ENCODE measurements at regions not wholly inside any gene's neighbourhood (a gene's known extent, or its start where the extent isn't known, plus 50 kb on each side); places are given as distances from the start of the nearest gene placed in this dataset.

DNA sequence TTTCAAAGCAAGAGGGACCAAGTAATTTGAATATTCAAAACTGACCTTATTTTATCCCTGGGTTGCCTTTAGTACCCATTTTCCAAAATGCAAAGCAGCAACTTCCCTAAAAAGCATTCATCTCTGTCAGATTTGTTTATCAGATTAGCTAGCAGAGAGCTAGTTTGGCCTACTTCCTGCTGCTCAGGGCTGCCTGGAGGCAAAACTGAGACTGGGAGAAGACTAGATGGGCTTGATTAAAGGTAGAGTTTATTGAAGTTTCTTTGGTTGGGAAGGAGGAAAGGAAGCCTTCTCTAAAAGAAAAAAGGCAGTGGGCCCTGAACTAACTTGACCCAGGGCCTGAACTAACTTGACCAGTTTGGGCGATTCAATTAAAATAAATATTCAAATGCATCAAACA is 426.1 kb upstream of the FAM98A start:
- no peaks in the 10 kb centered on the region for H3K36me3 ChIP-seq (ENCODE audit: insufficient read depth, low read length)
- no peaks in the 10 kb centered on the region for H3K9me3 ChIP-seq (ENCODE audit: control insufficient read depth in 1 of 2, low read length in 2 of 2)
- Mint-ChIP-seq H3K9me3 (peaks cover 0 to 2% (median 0%) of the 10 kb centered on the region in 8 donors), H3K4me3 (no peak overlapping the region), H3K4me1 (no peaks in the 10 kb centered on the region), H3K27me3 (no peaks in the 10 kb centered on the region), H3K36me3 (no peaks in the 10 kb centered on the region), H3K27ac (no peak overlapping the region)
- no peaks in the 10 kb centered on the region for H3K4me1 ChIP-seq (ENCODE audit: insufficient read depth, low read length)
- no peaks in the 10 kb centered on the region for H3K27me3 ChIP-seq (ENCODE audit: insufficient read depth, low read length)
- H3K27ac ChIP-seq (ENCODE audit: low read depth, low read length) = no peak overlapping the region
- DNase-seq = no peak
- no peak overlapping the region for H3K4me3 ChIP-seq (ENCODE audit: low read length in 2 of 2)
- intact Hi-C loops (cut with micrococcal nuclease) = no loop called here
- CTCF ChIA-PET (ENCODE audit: partially characterized antibody) = no interaction called here
- POLR2A ChIA-PET (ENCODE audit: partially characterized antibody) = no interaction called here

DNA sequence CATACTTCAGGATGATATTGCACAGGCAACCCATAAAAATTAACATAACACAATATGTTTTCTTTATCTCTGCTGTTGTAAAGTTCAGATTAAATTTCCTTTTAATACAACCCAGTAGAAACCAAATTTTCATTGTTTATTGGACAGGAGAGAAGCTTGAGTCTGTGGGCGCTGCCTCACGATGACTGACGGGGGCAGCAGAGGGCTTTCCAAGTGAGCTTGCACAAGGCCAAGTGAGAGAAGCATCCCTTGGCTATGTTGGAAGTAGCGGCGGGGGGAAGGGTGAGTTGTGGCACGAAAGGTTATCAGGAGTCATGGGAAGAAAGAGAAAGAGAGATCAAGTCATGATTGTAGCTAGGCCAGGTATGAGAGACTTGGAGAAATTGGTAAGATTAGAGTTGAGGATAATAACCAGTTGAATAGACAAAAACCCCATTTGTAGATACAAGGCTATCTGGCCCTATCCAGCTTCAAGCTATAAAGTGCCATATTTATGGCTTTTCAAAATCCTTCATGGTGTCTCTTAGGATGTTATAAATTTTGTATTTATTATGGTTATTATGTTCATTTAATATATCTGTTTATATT is 413.7 kb upstream of the FAM98A start:
- H3K36me3 Mint-ChIP-seq = no peaks in the 10 kb centered on the region
- H3K27ac ChIP-seq (ENCODE audit: low read depth, low read length) = no peak overlapping the region
- no peak overlapping the region for H3K4me3 Mint-ChIP-seq
- H3K27me3 Mint-ChIP-seq = peaks cover 0 to 4% of the 10 kb centered on the region in 2 donors
- CTCF ChIA-PET (ENCODE audit: partially characterized antibody) = no interaction called here
- H3K9me3 ChIP-seq (ENCODE audit: control insufficient read depth in 1 of 2, low read length in 2 of 2) = no peaks in the 10 kb centered on the region
- no peaks in the 10 kb centered on the region for H3K27me3 ChIP-seq (ENCODE audit: insufficient read depth, low read length)
- H3K36me3 ChIP-seq (ENCODE audit: insufficient read depth, low read length) = no peaks in the 10 kb centered on the region
- no peaks in the 10 kb centered on the region for H3K4me1 Mint-ChIP-seq
- no peak overlapping the region for H3K4me3 ChIP-seq (ENCODE audit: low read length in 2 of 2)
- DNase-seq = no peak
- H3K4me1 ChIP-seq (ENCODE audit: insufficient read depth, low read length) = no peaks in the 10 kb centered on the region
- no peak overlapping the region for H3K27ac Mint-ChIP-seq
- H3K9me3 Mint-ChIP-seq = peaks cover 0 to 12% (median 5%) of the 10 kb centered on the region in 8 donors
- intact Hi-C loops (cut with micrococcal nuclease) = no loop called here
- POLR2A ChIA-PET (ENCODE audit: partially characterized antibody) = no interaction called here

DNA sequence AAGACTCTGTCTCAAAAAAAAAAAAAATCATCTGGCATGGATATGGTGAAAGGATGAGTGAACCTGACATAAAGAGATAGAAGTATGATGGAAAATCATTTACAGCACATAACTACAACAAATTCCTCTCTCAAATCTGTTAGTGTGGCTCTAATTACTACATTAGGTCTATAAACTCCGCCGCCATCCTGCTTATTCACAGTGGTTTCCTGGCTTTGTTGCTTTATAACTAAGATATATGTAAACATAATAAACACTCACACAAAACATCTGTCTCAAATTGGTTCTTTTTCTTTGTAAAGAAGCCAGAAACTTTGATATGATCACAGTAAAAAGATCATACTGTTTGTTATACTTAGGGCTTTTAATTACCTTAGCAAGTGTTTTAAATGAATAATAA is 412.6 kb upstream of the FAM98A start:
- Histone ChIP-seq H3K36me3 (ENCODE audit: insufficient read depth, low read length) (no peaks in the 10 kb centered on the region), H3K9me3 (ENCODE audit: control insufficient read depth in 1 of 2, low read length in 2 of 2) (no peaks in the 10 kb centered on the region), H3K4me3 (ENCODE audit: low read length in 2 of 2) (no peak overlapping the region), H3K4me1 (ENCODE audit: insufficient read depth, low read length) (no peaks in the 10 kb centered on the region), H3K27ac (ENCODE audit: low read depth, low read length) (no peak overlapping the region), H3K27me3 (ENCODE audit: insufficient read depth, low read length) (no peaks in the 10 kb centered on the region)
- H3K27ac Mint-ChIP-seq = no peak overlapping the region
- intact Hi-C loops (cut with micrococcal nuclease) = no loop called here
- ChIA-PET POLR2A (ENCODE audit: partially characterized antibody) (no interaction called here), CTCF (ENCODE audit: partially characterized antibody) (no interaction called here)
- no peak for DNase-seq
- peaks cover 0 to 4% of the 10 kb centered on the region in 2 donors for H3K27me3 Mint-ChIP-seq
- H3K36me3 Mint-ChIP-seq = no peaks in the 10 kb centered on the region
- no peaks in the 10 kb centered on the region for H3K4me1 Mint-ChIP-seq
- peaks cover 0 to 12% (median 5%) of the 10 kb centered on the region in 8 donors for H3K9me3 Mint-ChIP-seq
- no peak overlapping the region for H3K4me3 Mint-ChIP-seq

DNA sequence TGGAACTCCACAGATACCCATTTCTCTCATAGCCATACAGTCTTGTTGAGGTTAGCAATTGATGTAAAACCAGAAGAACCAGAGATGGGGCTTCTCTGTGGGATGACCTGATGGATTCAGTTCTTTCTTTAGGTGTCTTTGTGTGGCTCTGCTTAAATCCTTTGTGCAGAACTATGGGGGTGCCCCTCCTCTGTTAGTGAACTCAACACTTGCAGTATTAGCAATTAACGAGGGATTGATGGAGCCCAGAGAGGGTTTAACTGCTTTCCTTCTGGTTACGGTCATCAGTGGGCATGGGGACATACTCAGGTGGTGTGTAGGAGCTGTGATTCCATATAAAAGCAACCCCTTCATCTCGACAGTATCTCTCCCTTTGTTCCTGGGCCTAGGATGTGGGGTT is 406.8 kb upstream of the FAM98A start:
- Mint-ChIP-seq H3K4me1 (no peaks in the 10 kb centered on the region), H3K36me3 (no peaks in the 10 kb centered on the region), H3K27ac (no peak overlapping the region), H3K27me3 (peaks cover 0 to 1% of the 10 kb centered on the region in 2 donors), H3K9me3 (peaks cover 0 to 3% (median 0%) of the 10 kb centered on the region in 8 donors), H3K4me3 (no peak overlapping the region)
- Histone ChIP-seq H3K36me3 (ENCODE audit: insufficient read depth, low read length) (no peaks in the 10 kb centered on the region), H3K27ac (ENCODE audit: low read depth, low read length) (no peak overlapping the region), H3K4me3 (ENCODE audit: low read length in 2 of 2) (no peak overlapping the region), H3K27me3 (ENCODE audit: insufficient read depth, low read length) (no peaks in the 10 kb centered on the region), H3K9me3 (ENCODE audit: control insufficient read depth in 1 of 2, low read length in 2 of 2) (no peaks in the 10 kb centered on the region), H3K4me1 (ENCODE audit: insufficient read depth, low read length) (no peaks in the 10 kb centered on the region)
- intact Hi-C loops (cut with micrococcal nuclease) = no loop called here
- no peak for DNase-seq
- POLR2A ChIA-PET (ENCODE audit: partially characterized antibody) = no interaction called here
- CTCF ChIA-PET (ENCODE audit: partially characterized antibody) = no interaction called here

DNA sequence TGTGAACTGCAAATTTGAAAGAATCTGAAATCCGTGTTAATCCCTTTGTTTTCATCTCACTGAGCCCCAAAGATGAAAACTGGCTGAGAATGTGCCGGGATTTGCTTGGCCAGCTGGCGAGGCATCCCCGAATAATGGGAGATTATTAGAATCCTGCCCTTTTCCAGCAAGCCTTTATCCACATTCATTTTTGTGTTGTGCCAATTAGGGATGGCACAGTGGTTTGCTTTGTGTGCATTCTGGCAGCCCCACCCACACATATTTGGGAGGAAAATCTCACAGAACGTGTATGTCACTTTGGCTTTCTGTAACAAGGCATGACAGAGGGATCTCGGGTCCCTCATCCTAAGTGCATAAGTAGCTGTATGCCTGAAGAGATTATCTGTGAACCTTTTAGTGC is 405.8 kb upstream of the FAM98A start:
- Mint-ChIP-seq H3K27me3 (peaks cover 0 to 1% of the 10 kb centered on the region in 2 donors), H3K4me1 (no peaks in the 10 kb centered on the region), H3K36me3 (no peaks in the 10 kb centered on the region), H3K4me3 (no peak overlapping the region), H3K9me3 (peaks cover 0 to 8% (median 1%) of the 10 kb centered on the region in 8 donors), H3K27ac (no peak overlapping the region)
- Histone ChIP-seq H3K27ac (ENCODE audit: low read depth, low read length) (no peak overlapping the region), H3K27me3 (ENCODE audit: insufficient read depth, low read length) (no peaks in the 10 kb centered on the region), H3K4me3 (ENCODE audit: low read length in 2 of 2) (no peak overlapping the region), H3K9me3 (ENCODE audit: control insufficient read depth in 1 of 2, low read length in 2 of 2) (no peaks in the 10 kb centered on the region), H3K4me1 (ENCODE audit: insufficient read depth, low read length) (no peaks in the 10 kb centered on the region), H3K36me3 (ENCODE audit: insufficient read depth, low read length) (no peaks in the 10 kb centered on the region)
- POLR2A ChIA-PET (ENCODE audit: partially characterized antibody) = no interaction called here
- intact Hi-C loops (cut with micrococcal nuclease) = no loop called here
- CTCF ChIA-PET (ENCODE audit: partially characterized antibody) = no interaction called here
- DNase-seq = no peak

DNA sequence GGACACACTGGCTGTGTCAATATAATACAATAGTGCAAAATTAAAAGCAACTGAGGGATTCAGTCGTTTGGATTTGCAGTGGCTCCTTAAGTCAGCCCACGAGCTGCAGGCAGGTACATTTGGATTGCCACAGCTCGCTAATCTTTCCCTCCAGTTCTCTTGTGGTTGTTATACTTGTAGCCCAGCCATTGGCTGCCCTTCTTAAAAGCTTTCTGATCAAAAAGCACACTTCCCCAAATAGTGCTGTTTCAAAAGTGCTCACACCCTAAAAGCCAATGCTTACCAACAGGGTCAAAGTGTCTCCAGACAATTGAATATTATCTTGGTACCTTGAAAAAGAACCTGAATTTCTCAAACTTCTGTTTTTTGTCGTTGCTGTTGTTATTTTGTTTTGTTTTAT is 404.7 kb upstream of the FAM98A start:
- intact Hi-C loops (cut with micrococcal nuclease) = no loop called here
- H3K4me1 ChIP-seq (ENCODE audit: insufficient read depth, low read length) = no peaks in the 10 kb centered on the region
- H3K9me3 Mint-ChIP-seq = peaks cover 0 to 10% (median 0%) of the 10 kb centered on the region in 8 donors
- no peak overlapping the region for H3K4me3 ChIP-seq (ENCODE audit: low read length in 2 of 2)
- no peaks in the 10 kb centered on the region for H3K27me3 ChIP-seq (ENCODE audit: insufficient read depth, low read length)
- no peaks in the 10 kb centered on the region for H3K4me1 Mint-ChIP-seq
- no peaks in the 10 kb centered on the region for H3K36me3 ChIP-seq (ENCODE audit: insufficient read depth, low read length)
- H3K27me3 Mint-ChIP-seq = no peaks in the 10 kb centered on the region
- H3K36me3 Mint-ChIP-seq = no peaks in the 10 kb centered on the region
- DNase-seq = no peak
- no peak overlapping the region for H3K27ac Mint-ChIP-seq
- no peaks in the 10 kb centered on the region for H3K9me3 ChIP-seq (ENCODE audit: control insufficient read depth in 1 of 2, low read length in 2 of 2)
- no peak overlapping the region for H3K27ac ChIP-seq (ENCODE audit: low read depth, low read length)
- ChIA-PET CTCF (ENCODE audit: partially characterized antibody) (no interaction called here), POLR2A (ENCODE audit: partially characterized antibody) (no interaction called here)
- H3K4me3 Mint-ChIP-seq = no peak overlapping the region

DNA sequence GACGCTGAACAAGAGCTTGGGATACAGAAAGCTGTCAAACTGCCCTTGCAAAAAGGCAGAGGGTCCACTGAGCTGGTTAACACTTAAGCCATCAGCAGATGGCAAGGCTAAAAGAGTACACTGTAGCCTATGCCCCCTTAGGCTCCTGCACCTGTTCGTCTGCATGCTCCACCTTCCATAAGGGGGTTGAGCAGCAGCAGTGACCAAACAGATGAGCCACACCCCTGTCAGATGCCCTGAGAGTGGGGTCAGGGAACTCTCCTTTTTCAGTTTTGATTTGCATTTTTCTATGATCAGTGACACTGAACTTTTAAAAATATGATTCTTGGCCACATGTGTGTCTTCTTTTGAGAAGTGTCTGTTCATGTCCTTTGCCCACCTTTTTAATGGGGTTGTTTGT is 402.5 kb upstream of the FAM98A start:
- Histone ChIP-seq H3K4me1 (ENCODE audit: insufficient read depth, low read length) (no peaks in the 10 kb centered on the region), H3K27ac (ENCODE audit: low read depth, low read length) (no peak overlapping the region), H3K4me3 (ENCODE audit: low read length in 2 of 2) (no peak overlapping the region), H3K36me3 (ENCODE audit: insufficient read depth, low read length) (no peaks in the 10 kb centered on the region), H3K27me3 (ENCODE audit: insufficient read depth, low read length) (no peaks in the 10 kb centered on the region), H3K9me3 (ENCODE audit: control insufficient read depth in 1 of 2, low read length in 2 of 2) (peaks cover 0 to 7% of the 10 kb centered on the region in 2 donors)
- Mint-ChIP-seq H3K4me3 (no peak overlapping the region), H3K4me1 (no peaks in the 10 kb centered on the region), H3K9me3 (peaks cover 0 to 24% (median 15%) of the 10 kb centered on the region in 8 donors), H3K27me3 (no peaks in the 10 kb centered on the region), H3K36me3 (no peaks in the 10 kb centered on the region), H3K27ac (no peak overlapping the region)
- no peak for DNase-seq
- intact Hi-C loops (cut with micrococcal nuclease) = no loop called here
- POLR2A ChIA-PET (ENCODE audit: partially characterized antibody) = no interaction called here
- CTCF ChIA-PET (ENCODE audit: partially characterized antibody) = no interaction called here

DNA sequence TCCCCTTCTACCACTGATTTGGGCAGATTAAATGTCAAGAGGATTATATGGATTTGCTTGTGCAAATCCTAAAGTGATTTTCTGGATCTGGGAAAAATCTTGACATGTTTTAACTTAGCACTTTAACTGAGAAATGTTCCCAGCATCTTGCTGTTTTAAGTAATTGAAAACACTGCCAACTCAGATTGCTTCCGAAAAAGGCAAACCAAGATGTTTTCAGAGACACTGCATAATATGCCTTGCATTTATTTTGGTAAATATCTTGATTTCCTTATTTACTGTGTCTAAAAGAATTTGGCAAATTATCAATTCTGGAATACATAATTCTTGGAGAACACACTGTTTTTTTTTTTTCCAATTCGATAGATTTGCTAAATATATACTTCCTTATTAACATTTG is 385.0 kb upstream of the FAM98A start:
- Mint-ChIP-seq H3K4me3 (no peak overlapping the region), H3K27me3 (no peaks in the 10 kb centered on the region), H3K27ac (no peak overlapping the region), H3K36me3 (no peaks in the 10 kb centered on the region), H3K4me1 (no peaks in the 10 kb centered on the region), H3K9me3 (peaks cover 0 to 8% (median 3%) of the 10 kb centered on the region in 8 donors)
- Histone ChIP-seq H3K27me3 (ENCODE audit: insufficient read depth, low read length) (no peaks in the 10 kb centered on the region), H3K36me3 (ENCODE audit: insufficient read depth, low read length) (no peaks in the 10 kb centered on the region), H3K4me1 (ENCODE audit: insufficient read depth, low read length) (no peaks in the 10 kb centered on the region), H3K9me3 (ENCODE audit: control insufficient read depth in 1 of 2, low read length in 2 of 2) (no peaks in the 10 kb centered on the region), H3K4me3 (ENCODE audit: low read length in 2 of 2) (no peak overlapping the region), H3K27ac (ENCODE audit: low read depth, low read length) (no peak overlapping the region)
- ChIA-PET POLR2A (ENCODE audit: partially characterized antibody) (no interaction called here), CTCF (ENCODE audit: partially characterized antibody) (no interaction called here)
- DNase-seq = no peak
- intact Hi-C loops (cut with micrococcal nuclease) = no loop called here

Measured in CD4-positive, alpha-beta memory T cell (primary cell).